Stimulated activated CD8-positive, alpha-beta memory T cell treated with anti-CD3 and anti-CD28 coated beads, Interleukin-2, amount 100 ng/mL, for 1 hour (primary cell): ENCODE measurements at regions not wholly inside any gene's neighbourhood (a gene's known extent, or its start where the extent isn't known, plus 50 kb on each side); places are given as distances from the start of the nearest gene placed in this dataset.

Experiments used
- DNase-seq, 2 donors: peaks; one replicate each; pipeline ENCODE4 v3.0.0-alpha.2; 2020; ENCODE audit warnings: low read depth in 2 of 2

- no peak for DNase-seq
Observed at GRCh38 chr18:70459731-70460130, 170.9 kb downstream of the SOCS6 start.

GRCh38 chr18:70459251-70459650, 170.4 kb downstream of the SOCS6 start:
- DNase-seq: no peak

GRCh38 chr18:70457788-70458187, 168.9 kb downstream of the SOCS6 start:
- no peak for DNase-seq

- no peak for DNase-seq
Observed at GRCh38 chr18:70457223-70457622, 168.4 kb downstream of the SOCS6 start.

GRCh38 chr18:70456376-70456775, 167.5 kb downstream of the SOCS6 start:
- no peak for DNase-seq

- DNase-seq: no peak
Observed at GRCh38 chr18:70455731-70456130, 166.9 kb downstream of the SOCS6 start.

GRCh38 chr18:70454704-70455322, 166.0 kb downstream of the SOCS6 start:
- DNase-seq: no peak

- no peak for DNase-seq
Observed at GRCh38 chr18:70453058-70453775, 164.4 kb downstream of the SOCS6 start.

- DNase-seq: no peak
Observed at GRCh38 chr18:70452501-70452900, 163.7 kb downstream of the SOCS6 start.

GRCh38 chr18:70450426-70451253, 161.8 kb downstream of the SOCS6 start:
- no peak for DNase-seq

GRCh38 chr18:70448588-70448987, 159.7 kb downstream of the SOCS6 start:
- no peak for DNase-seq

GRCh38 chr18:70446063-70446462, 157.2 kb downstream of the SOCS6 start:
- no peak for DNase-seq

- no peak for DNase-seq
Observed at GRCh38 chr18:70442933-70443332, 154.1 kb downstream of the SOCS6 start.

GRCh38 chr18:70432804-70433400, 144.1 kb downstream of the SOCS6 start:
- DNase-seq: no peak

- DNase-seq: no peak
Observed at GRCh38 chr18:70431203-70431624, 142.4 kb downstream of the SOCS6 start.

GRCh38 chr18:70430501-70431173, 141.8 kb downstream of the SOCS6 start:
- DNase-seq: no peak

- no peak for DNase-seq
Observed at GRCh38 chr18:70429847-70430500, 141.1 kb downstream of the SOCS6 start.

- no peak for DNase-seq
Observed at GRCh38 chr18:70428439-70428838, 139.6 kb downstream of the SOCS6 start.

GRCh38 chr18:70426818-70427217, 138.0 kb downstream of the SOCS6 start:
- DNase-seq: no peak

GRCh38 chr18:70425236-70425635, 136.4 kb downstream of the SOCS6 start:
- no peak for DNase-seq

- DNase-seq: no peak
Observed at GRCh38 chr18:70423988-70424387, 135.1 kb downstream of the SOCS6 start.
